ENCODE measurements at regions not wholly inside any gene's neighbourhood (a gene's known extent, or its start where the extent isn't known, plus 50 kb on each side); places are given as distances from the start of the nearest gene placed in this dataset.
"Not testable (repeated sequence)": the region's sequence is repeated elsewhere in the genome, so short reads cannot be mapped to it uniquely, and the experiment has no call there.

GRCh38 chr3:33982269-33982798 lies 183.9 kb downstream of the PDCD6IP start (continued):
- TF ChIP-seq ZNF462 (CRISPR knock-in tag; IDR thresholded peaks at IDR 0.05), result no peak
- no peak for TF ChIP-seq STAT1 (IDR thresholded peaks at IDR 0.05; ENCODE audit: unreplicated experiment)
- no peak for TF ChIP-seq NANOG (IDR thresholded peaks at IDR 0.05; ENCODE audit: borderline replicate concordance)
- no peak for TF ChIP-seq ZNF114 (CRISPR knock-in tag; IDR thresholded peaks at IDR 0.05)
- TF ChIP-seq CREB1 (CRISPR knock-in tag; IDR thresholded peaks at IDR 0.05; ENCODE audit: low read depth), result no peak
- TF ChIP-seq, protein P1, sequence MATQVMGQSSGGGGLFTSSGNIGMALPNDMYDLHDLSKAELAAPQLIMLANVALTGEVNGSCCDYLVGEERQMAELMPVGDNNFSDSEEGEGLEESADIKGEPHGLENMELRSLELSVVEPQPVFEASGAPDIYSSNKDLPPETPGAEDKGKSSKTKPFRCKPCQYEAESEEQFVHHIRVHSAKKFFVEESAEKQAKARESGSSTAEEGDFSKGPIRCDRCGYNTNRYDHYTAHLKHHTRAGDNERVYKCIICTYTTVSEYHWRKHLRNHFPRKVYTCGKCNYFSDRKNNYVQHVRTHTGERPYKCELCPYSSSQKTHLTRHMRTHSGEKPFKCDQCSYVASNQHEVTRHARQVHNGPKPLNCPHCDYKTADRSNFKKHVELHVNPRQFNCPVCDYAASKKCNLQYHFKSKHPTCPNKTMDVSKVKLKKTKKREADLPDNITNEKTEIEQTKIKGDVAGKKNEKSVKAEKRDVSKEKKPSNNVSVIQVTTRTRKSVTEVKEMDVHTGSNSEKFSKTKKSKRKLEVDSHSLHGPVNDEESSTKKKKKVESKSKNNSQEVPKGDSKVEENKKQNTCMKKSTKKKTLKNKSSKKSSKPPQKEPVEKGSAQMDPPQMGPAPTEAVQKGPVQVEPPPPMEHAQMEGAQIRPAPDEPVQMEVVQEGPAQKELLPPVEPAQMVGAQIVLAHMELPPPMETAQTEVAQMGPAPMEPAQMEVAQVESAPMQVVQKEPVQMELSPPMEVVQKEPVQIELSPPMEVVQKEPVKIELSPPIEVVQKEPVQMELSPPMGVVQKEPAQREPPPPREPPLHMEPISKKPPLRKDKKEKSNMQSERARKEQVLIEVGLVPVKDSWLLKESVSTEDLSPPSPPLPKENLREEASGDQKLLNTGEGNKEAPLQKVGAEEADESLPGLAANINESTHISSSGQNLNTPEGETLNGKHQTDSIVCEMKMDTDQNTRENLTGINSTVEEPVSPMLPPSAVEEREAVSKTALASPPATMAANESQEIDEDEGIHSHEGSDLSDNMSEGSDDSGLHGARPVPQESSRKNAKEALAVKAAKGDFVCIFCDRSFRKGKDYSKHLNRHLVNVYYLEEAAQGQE (IDR thresholded peaks at IDR 0.05; ENCODE audit: unreplicated experiment), result no peak
- TF ChIP-seq POLR2AphosphoS5 (IDR thresholded peaks at IDR 0.05; ENCODE audit: low read depth), result no peak
- no peak for TF ChIP-seq EZH2phosphoT487 (IDR thresholded peaks at IDR 0.05; ENCODE audit: unreplicated experiment)
- no peak for TF ChIP-seq EZH2 (IDR thresholded peaks at IDR 0.05; ENCODE audit: low read depth, unreplicated experiment)
- TF ChIP-seq CTCF (conservative IDR thresholded peaks at IDR 0.05; ENCODE audit: low read depth in 2 of 2), result no peak
- TF ChIP-seq JUNB (IDR thresholded peaks at IDR 0.05; ENCODE audit: unreplicated experiment), result no peak

DNA sequence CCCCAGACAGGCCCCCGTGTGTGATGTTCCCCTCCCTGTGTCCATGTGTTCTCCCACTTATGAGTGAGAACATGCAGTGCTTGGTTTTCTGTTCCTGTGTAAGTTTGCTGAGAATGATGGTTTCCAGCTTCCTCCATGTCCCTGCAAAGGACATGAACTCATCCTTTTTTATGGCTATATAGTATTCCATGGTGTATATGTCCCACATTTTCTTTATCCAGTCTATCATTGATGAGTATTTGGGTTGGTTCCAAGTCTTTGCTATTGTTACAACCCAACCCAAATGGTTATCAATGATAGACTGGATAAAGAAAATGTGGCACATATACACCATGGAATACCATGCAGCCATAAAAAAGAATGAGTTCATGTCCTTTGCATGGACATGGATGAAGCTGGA lies 184.5 kb downstream of the PDCD6IP start:
- H3K4me3 Mint-ChIP-seq; DNase-seq (ENCODE audit: low spot score): not testable (repeated sequence)

More for the DNA sequence above, 184.5 kb downstream of the PDCD6IP start:
- not testable (repeated sequence) for H2AFZ ChIP-seq; H4K20me1 ChIP-seq (replicated peaks; ENCODE audit: insufficient read depth); H3K79me2 ChIP-seq (replicated peaks; ENCODE audit: insufficient read depth); H3F3A ChIP-seq (replicated peaks; ENCODE audit: low read depth); H3K27ac ChIP-seq (ENCODE audit: low read depth); H3K27me3 ChIP-seq (ENCODE audit: insufficient read depth); H3K9me2 ChIP-seq (ENCODE audit: insufficient read depth); H3K27ac Mint-ChIP-seq; H3K36me3 ChIP-seq (ENCODE audit: insufficient read depth); H3K4me2 ChIP-seq; H3K4me3 ChIP-seq; H3K4me1 ChIP-seq (ENCODE audit: insufficient read depth); H3K27me3 Mint-ChIP-seq (ENCODE audit: insufficient read depth, low read depth, poor library complexity); ATAC-seq; H3K36me3 Mint-ChIP-seq (ENCODE audit: low read depth); H3K4me1 Mint-ChIP-seq; H3K9me3 Mint-ChIP-seq

Data from GM23338 (cell line).